ENCODE measurements at regions not wholly inside any gene's neighbourhood (a gene's known extent, or its start where the extent isn't known, plus 50 kb on each side); places are given as distances from the start of the nearest gene placed in this dataset.

GRCh38 chr6:159444056-159444760 lies 248.8 kb downstream of the SOD2 start:
- Histone ChIP-seq H3K27me3 (no peaks in the 10 kb centered on the region), H3K36me3 (no peaks in the 10 kb centered on the region), H3K9me3 (no peaks in the 10 kb centered on the region), H3K4me3 (no peak overlapping the region)
- no peak for DNase-seq

GRCh38 chr6:159443417-159443920 lies 249.6 kb downstream of the SOD2 start:
- Histone ChIP-seq H3K27me3 (no peaks in the 10 kb centered on the region), H3K36me3 (no peaks in the 10 kb centered on the region), H3K9me3 (no peaks in the 10 kb centered on the region), H3K4me3 (no peak overlapping the region)
- DNase-seq, result no peak

- Histone ChIP-seq H3K36me3 (no peaks in the 10 kb centered on the region), H3K4me3 (no peak overlapping the region), H3K27me3 (no peaks in the 10 kb centered on the region), H3K9me3 (no peaks in the 10 kb centered on the region)
- DNase-seq, result no peak
Measured at GRCh38 chr6:159441704-159441981, 251.4 kb downstream of the SOD2 start.

DNA sequence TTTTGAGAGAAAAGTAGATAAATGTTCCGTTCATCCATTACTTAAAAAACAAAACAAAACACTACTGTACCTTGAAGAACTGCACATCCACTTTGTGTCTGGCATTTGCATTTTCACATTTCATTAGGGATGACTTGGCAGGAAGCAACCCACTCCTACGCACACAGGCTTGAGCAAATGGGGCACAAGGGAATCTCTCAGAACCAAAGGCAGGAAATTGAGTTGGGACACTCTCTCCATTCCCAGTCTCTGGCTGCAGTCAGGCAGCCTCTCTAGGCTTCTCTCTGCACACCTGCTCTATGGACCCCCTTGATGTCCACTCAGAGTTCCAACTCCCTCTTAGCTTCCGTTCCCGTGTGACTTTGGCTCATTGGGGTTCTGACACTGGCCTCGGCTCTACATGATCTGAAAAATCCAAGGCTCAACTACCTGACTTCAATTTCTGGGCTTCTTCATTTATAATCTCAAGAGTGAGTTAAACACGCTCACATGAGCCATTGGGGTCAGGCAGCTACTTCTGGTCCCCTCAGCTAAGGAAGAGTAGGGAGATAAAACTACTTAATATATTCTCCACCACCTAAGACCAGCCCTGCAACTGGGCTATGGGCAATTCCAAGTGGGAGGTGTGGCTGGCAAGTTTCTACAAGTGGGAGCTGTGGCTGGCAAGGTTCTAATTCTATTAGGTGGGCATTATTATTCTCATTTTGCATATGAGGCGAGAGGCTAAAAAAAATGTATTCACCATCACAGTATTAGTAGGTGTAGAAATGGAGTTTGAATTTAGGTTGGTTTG lies 251.9 kb downstream of the SOD2 start:
- H3K9me3 ChIP-seq, result no peaks in the 10 kb centered on the region
- no peak overlapping the region for H3K4me3 ChIP-seq
- H3K27me3 ChIP-seq, result no peaks in the 10 kb centered on the region
- no peak for DNase-seq
- no peaks in the 10 kb centered on the region for H3K36me3 ChIP-seq

DNA sequence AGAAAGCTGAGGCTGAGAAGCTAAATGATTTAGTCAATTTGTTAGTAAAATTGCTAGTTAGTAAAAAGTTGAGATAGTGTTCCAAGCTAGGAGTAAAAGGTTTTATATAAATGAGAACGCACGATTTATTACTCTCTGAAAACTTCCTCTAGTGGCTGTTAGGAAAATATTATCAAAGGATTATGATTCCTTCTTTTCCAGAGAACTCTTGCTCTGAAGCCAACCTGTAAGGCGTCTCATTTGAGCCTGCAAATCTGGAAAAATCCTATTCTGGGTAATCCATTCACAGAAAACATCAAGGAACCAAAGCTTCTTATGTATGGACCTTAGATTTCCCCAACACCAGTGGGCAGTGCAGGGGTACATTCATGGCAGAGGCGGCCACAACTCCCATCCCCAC lies 252.7 kb downstream of the SOD2 start:
- Histone ChIP-seq H3K9me3 (no peaks in the 10 kb centered on the region), H3K27me3 (no peaks in the 10 kb centered on the region), H3K4me3 (no peak overlapping the region), H3K36me3 (no peaks in the 10 kb centered on the region)
- no peak for DNase-seq

DNA sequence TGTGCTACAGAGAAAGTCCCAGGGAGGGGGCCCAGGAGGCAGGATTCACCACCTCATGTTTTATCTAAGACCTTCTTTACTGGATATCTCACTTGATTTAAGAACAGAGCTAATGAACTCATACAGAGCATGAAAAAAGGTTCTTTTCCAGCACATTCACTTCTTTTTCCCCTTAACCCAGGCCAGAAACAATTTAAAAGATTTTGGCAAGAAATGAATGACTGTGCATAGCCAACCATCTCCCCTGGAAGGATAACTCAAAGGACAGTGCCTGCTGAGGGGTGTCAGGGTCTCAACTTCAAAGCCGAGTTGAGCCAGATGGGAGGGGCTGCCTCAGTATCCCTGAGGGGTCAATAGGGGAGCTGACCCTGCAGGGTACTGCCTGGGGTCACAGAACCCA lies 253.4 kb downstream of the SOD2 start:
- no peak for DNase-seq
- H3K4me3 ChIP-seq, result no peak overlapping the region
- H3K9me3 ChIP-seq, result no peaks in the 10 kb centered on the region
- no peaks in the 10 kb centered on the region for H3K36me3 ChIP-seq
- H3K27me3 ChIP-seq, result no peaks in the 10 kb centered on the region

DNA sequence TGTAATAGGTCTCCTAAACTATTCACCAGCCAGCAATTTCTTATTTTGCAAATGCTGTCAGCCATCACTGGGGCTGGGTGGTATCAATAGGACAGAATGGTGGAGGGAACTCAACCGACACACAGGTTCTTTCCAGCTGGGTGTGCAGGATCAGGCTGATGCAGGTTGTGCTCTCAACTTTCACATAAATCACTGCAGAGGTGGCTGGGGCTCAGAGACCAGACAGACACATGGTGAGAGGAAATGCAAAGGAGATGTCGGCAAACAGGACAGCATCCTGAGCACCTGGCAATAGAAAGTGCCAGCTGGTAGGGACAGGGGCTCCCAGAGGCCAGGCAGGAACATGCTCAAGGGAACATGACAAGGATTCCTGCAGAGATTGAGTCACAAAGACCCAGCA lies 254.9 kb downstream of the SOD2 start:
- no peak for DNase-seq
- H3K27me3 ChIP-seq, result no peaks in the 10 kb centered on the region
- no peak overlapping the region for H3K4me3 ChIP-seq
- H3K9me3 ChIP-seq, result peaks cover 9% of the 10 kb centered on the region; the same call in 1 of the 2 replicates
- H3K36me3 ChIP-seq, result no peaks in the 10 kb centered on the region

GRCh38 chr6:159436581-159436980 lies 256.5 kb downstream of the SOD2 start:
- Histone ChIP-seq H3K9me3 (peaks cover 9% of the 10 kb centered on the region; the same call in 1 of the 2 replicates), H3K36me3 (no peaks in the 10 kb centered on the region), H3K4me3 (no peak overlapping the region), H3K27me3 (no peaks in the 10 kb centered on the region)
- DNase-seq, result no peak

- H3K4me3 ChIP-seq, result no peak overlapping the region
- no peaks in the 10 kb centered on the region for H3K36me3 ChIP-seq
- H3K9me3 ChIP-seq, result peaks cover 9% of the 10 kb centered on the region; the same call in 1 of the 2 replicates
- no peaks in the 10 kb centered on the region for H3K27me3 ChIP-seq
- DNase-seq, result no peak
Measured at GRCh38 chr6:159435701-159436100, 257.3 kb downstream of the SOD2 start.

GRCh38 chr6:159434410-159434809 lies 258.6 kb downstream of the SOD2 start:
- Histone ChIP-seq H3K36me3 (no peaks in the 10 kb centered on the region), H3K9me3 (peaks cover 9% of the 10 kb centered on the region; the same call in 1 of the 2 replicates)

GRCh38 chr6:159433550-159433949 lies 259.5 kb downstream of the SOD2 start:
- Histone ChIP-seq H3K36me3 (no peaks in the 10 kb centered on the region), H3K4me3 (no peak overlapping the region), H3K9me3 (peaks cover 9% of the 10 kb centered on the region; the same call in 1 of the 2 replicates), H3K27me3 (no peaks in the 10 kb centered on the region)
- no peak for DNase-seq

More at GRCh38 chr6:159434410-159434809, 258.6 kb downstream of the SOD2 start:
- DNase-seq, result no peak
- Histone ChIP-seq H3K27me3 (no peaks in the 10 kb centered on the region), H3K4me3 (no peak overlapping the region)

DNA sequence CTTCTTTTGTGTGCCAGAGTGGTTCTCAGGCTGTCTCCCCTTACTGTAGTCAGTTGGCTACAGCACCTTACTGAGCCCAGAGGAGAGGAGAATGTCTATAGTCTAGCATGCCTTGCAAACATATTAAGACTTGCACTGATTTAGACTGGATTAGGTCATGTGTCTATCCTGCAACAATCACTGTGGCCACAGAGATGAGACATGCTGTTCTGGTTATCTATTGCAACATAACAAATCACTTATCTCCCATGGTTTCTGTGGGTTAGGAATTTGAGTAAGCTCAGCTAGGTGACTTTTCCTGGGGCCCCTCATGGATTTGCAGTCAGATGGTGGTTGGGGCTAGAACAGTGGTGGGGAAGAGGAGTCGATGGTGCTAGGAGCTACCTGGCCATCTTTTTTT lies 261.3 kb downstream of the SOD2 start:
- H3K4me3 ChIP-seq, result no peak overlapping the region
- DNase-seq, result no peak
- no peaks in the 10 kb centered on the region for H3K27me3 ChIP-seq
- H3K9me3 ChIP-seq, result peaks cover 9% of the 10 kb centered on the region; the same call in 1 of the 2 replicates
- no peaks in the 10 kb centered on the region for H3K36me3 ChIP-seq

DNA sequence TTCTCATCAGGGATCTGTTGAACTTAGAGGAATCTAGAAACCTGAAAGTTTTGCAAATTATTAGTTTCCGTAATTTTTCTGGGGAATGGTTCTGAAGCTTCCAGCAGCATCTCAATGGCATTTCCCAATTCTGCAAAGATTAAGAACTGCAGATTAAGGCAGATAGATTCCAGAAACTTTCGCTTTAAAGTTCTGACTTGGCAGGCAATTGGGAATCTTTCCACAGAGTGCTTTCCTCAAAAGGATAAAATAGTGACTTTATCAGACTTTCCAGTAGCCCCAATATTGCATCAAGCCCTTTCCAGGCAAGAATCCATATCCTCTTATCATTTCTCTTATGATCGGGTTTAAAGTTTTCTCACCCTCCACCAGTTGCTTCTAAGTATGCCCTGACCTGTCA lies 261.1 kb downstream of the FNDC1 start:
- Histone ChIP-seq H3K36me3 (no peaks in the 10 kb centered on the region), H3K9me3 (peaks cover 9% of the 10 kb centered on the region; the same call in 1 of the 2 replicates), H3K4me3 (no peak overlapping the region), H3K27me3 (no peaks in the 10 kb centered on the region)
- no peak for DNase-seq

DNA sequence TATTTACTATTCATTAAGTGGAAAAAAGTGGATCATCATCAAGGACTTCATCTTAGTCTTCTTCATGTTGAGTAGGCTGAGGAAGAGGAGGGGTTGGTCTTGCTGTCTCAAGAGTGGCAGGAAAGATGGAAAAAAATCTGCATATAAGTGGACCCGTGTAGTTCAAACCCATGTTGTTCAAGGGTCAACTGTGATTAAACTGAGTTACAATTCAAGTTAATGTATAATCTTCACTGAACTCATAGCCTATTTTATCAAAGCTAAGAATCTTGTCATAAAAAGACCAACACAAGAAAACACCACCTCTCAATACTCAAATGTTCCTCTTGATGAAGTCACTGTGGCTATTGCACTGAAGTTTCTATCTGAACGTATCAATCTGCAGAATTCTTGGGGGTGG lies 260.2 kb downstream of the FNDC1 start:
- no peak for DNase-seq
- Histone ChIP-seq H3K4me3 (no peak overlapping the region), H3K9me3 (peaks cover 9% of the 10 kb centered on the region; the same call in 1 of the 2 replicates), H3K27me3 (no peaks in the 10 kb centered on the region), H3K36me3 (no peaks in the 10 kb centered on the region)

- Histone ChIP-seq H3K9me3 (no peaks in the 10 kb centered on the region), H3K36me3 (no peaks in the 10 kb centered on the region), H3K27me3 (no peaks in the 10 kb centered on the region), H3K4me3 (no peak overlapping the region)
- DNase-seq, result no peak
Measured at GRCh38 chr6:159427771-159428170, 258.6 kb downstream of the FNDC1 start.

- H3K27me3 ChIP-seq, result no peaks in the 10 kb centered on the region
- no peaks in the 10 kb centered on the region for H3K36me3 ChIP-seq
- no peak for DNase-seq
- no peaks in the 10 kb centered on the region for H3K9me3 ChIP-seq
- H3K4me3 ChIP-seq, result no peak overlapping the region
Measured at GRCh38 chr6:159427335-159427734, 258.1 kb downstream of the FNDC1 start.

GRCh38 chr6:159425421-159425820 lies 256.2 kb downstream of the FNDC1 start:
- no peak overlapping the region for H3K4me3 ChIP-seq
- H3K27me3 ChIP-seq, result no peaks in the 10 kb centered on the region
- DNase-seq, result no peak
- no peaks in the 10 kb centered on the region for H3K9me3 ChIP-seq
- no peaks in the 10 kb centered on the region for H3K36me3 ChIP-seq

All from MG63 (cell line).